ENCODE measurements at regions not wholly inside any gene's neighbourhood (a gene's known extent, or its start where the extent isn't known, plus 50 kb on each side); places are given as distances from the start of the nearest gene placed in this dataset.

- TF ChIP-seq SMARCE1 (IDR thresholded peaks at IDR 0.05; ENCODE audit: borderline replicate concordance) (no peak), ZNF333 (CRISPR knock-in tag; IDR thresholded peaks at IDR 0.05; ENCODE audit: borderline replicate concordance) (no peak), CEBPB (IDR thresholded peaks at IDR 0.05; ENCODE audit: borderline replicate concordance, low read depth, low read length) (no peak), DPF2 (CRISPR knock-in tag; IDR thresholded peaks at IDR 0.05; ENCODE audit: borderline replicate concordance, low read depth) (no peak), RARG (CRISPR knock-in tag; IDR thresholded peaks at IDR 0.05; ENCODE audit: low read depth) (no peak), CREM (IDR thresholded peaks at IDR 0.05) (no peak), CREM (CRISPR knock-in tag; IDR thresholded peaks at IDR 0.05) (no peak), ATAD3A (CRISPR knock-in tag; IDR thresholded peaks at IDR 0.05) (no peak)
- TF ChIP-seq, protein P1, sequence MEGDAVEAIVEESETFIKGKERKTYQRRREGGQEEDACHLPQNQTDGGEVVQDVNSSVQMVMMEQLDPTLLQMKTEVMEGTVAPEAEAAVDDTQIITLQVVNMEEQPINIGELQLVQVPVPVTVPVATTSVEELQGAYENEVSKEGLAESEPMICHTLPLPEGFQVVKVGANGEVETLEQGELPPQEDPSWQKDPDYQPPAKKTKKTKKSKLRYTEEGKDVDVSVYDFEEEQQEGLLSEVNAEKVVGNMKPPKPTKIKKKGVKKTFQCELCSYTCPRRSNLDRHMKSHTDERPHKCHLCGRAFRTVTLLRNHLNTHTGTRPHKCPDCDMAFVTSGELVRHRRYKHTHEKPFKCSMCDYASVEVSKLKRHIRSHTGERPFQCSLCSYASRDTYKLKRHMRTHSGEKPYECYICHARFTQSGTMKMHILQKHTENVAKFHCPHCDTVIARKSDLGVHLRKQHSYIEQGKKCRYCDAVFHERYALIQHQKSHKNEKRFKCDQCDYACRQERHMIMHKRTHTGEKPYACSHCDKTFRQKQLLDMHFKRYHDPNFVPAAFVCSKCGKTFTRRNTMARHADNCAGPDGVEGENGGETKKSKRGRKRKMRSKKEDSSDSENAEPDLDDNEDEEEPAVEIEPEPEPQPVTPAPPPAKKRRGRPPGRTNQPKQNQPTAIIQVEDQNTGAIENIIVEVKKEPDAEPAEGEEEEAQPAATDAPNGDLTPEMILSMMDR (CRISPR knock-in tag; IDR thresholded peaks at IDR 0.05), result no peak
- TF ChIP-seq, protein P2, sequence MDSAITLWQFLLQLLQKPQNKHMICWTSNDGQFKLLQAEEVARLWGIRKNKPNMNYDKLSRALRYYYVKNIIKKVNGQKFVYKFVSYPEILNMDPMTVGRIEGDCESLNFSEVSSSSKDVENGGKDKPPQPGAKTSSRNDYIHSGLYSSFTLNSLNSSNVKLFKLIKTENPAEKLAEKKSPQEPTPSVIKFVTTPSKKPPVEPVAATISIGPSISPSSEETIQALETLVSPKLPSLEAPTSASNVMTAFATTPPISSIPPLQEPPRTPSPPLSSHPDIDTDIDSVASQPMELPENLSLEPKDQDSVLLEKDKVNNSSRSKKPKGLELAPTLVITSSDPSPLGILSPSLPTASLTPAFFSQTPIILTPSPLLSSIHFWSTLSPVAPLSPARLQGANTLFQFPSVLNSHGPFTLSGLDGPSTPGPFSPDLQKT (CRISPR knock-in tag; IDR thresholded peaks at IDR 0.05; ENCODE audit: borderline replicate concordance), result no peak
- TF ChIP-seq, protein P3, sequence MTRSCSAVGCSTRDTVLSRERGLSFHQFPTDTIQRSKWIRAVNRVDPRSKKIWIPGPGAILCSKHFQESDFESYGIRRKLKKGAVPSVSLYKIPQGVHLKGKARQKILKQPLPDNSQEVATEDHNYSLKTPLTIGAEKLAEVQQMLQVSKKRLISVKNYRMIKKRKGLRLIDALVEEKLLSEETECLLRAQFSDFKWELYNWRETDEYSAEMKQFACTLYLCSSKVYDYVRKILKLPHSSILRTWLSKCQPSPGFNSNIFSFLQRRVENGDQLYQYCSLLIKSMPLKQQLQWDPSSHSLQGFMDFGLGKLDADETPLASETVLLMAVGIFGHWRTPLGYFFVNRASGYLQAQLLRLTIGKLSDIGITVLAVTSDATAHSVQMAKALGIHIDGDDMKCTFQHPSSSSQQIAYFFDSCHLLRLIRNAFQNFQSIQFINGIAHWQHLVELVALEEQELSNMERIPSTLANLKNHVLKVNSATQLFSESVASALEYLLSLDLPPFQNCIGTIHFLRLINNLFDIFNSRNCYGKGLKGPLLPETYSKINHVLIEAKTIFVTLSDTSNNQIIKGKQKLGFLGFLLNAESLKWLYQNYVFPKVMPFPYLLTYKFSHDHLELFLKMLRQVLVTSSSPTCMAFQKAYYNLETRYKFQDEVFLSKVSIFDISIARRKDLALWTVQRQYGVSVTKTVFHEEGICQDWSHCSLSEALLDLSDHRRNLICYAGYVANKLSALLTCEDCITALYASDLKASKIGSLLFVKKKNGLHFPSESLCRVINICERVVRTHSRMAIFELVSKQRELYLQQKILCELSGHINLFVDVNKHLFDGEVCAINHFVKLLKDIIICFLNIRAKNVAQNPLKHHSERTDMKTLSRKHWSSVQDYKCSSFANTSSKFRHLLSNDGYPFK (CRISPR knock-in tag; IDR thresholded peaks at IDR 0.05; ENCODE audit: borderline replicate concordance), result no peak
These were observed 344.2 kb downstream of the HDGFL1 start for GRCh38 chr6:22913612-22914011.

Data from HepG2 (cell line).